HUDEP-2 (cell line): ENCODE measurements at regions not wholly inside any gene's neighbourhood (a gene's known extent, or its start where the extent isn't known, plus 50 kb on each side); places are given as distances from the start of the nearest gene placed in this dataset.
A peak's percentile ranks its signal among the peaks of the same experiment; 100 is the strongest.

Experiments
- DNase-seq, 76 experiments: peaks; one replicate each; lab custom pipeline; 2025; ENCODE audit not compliant: unreplicated experiment in 76 of 76; lab: John Stamatoyannopoulos, UW

- DNase-seq: no peak
Observed at GRCh38 chr4:124579896-124580295, 132.6 kb downstream of the ANKRD50 start.

- no peak for DNase-seq
Observed at GRCh38 chr4:124583797-124584196, 128.7 kb downstream of the ANKRD50 start.

- peak in 11 of 76 experiments; percentile 1 to 57 (median 19) for DNase-seq
Observed at GRCh38 chr4:124589786-124590185, 122.7 kb downstream of the ANKRD50 start.

GRCh38 chr4:124590480-124590879 lies 122.1 kb downstream of the ANKRD50 start:
- DNase-seq: no peak

GRCh38 chr4:124591637-124592036 lies 120.9 kb downstream of the ANKRD50 start:
- no peak for DNase-seq

- no peak for DNase-seq
Observed at GRCh38 chr4:124593494-124593893, 119.0 kb downstream of the ANKRD50 start.

- DNase-seq: no peak
Observed at GRCh38 chr4:124594945-124595344, 117.6 kb downstream of the ANKRD50 start.

- DNase-seq: no peak
Observed at GRCh38 chr4:124596816-124597215, 115.7 kb downstream of the ANKRD50 start.

- no peak for DNase-seq
Observed at GRCh38 chr4:124610211-124610610, 102.3 kb downstream of the ANKRD50 start.
